ENCODE measurements at regions not wholly inside any gene's neighbourhood (a gene's known extent, or its start where the extent isn't known, plus 50 kb on each side); places are given as distances from the start of the nearest gene placed in this dataset.

- TF ChIP-seq CTCF (conservative IDR thresholded peaks at IDR 0.05) (no peak), ZFX (IDR thresholded peaks at IDR 0.05) (no peak)
Observed at GRCh38 chr15:98504998-98505397, 143.3 kb upstream of the IGF1R start.
